Activated CD4-positive, alpha-beta memory T cell treated with anti-CD3 and anti-CD28 coated beads for 36 hours (primary cell): ENCODE measurements at regions not wholly inside any gene's neighbourhood (a gene's known extent, or its start where the extent isn't known, plus 50 kb on each side); places are given as distances from the start of the nearest gene placed in this dataset.

Source experiments
- CTCF ChIA-PET: fragments of 350-600 bp; sonication (Branson Sonifier 250); formaldehyde crosslinking; loops from one replicate; lab custom pipeline; 2021; ENCODE audit warnings: antibody characterized with exemption, inconsistent platforms; lab: Charles Lee
- POLR2A ChIA-PET: fragments of 350-600 bp; sonication (Branson Sonifier 250); formaldehyde crosslinking; loops from one replicate; lab custom pipeline; 2021; ENCODE audit warnings: antibody characterized with exemption; lab: Charles Lee
- DNase-seq: peaks from one replicate; pipeline ENCODE4 v3.0.0-alpha.2; 2020
- H3K27ac Mint-ChIP-seq: one replicate; pipeline ENCODE4 v1.8.0; 2021; ENCODE audit warnings: mixed read lengths
- H3K27me3 Mint-ChIP-seq: one replicate; pipeline ENCODE4 v1.8.0; 2021; ENCODE audit warnings: mixed read lengths
- H3K36me3 Mint-ChIP-seq: one replicate; pipeline ENCODE4 v1.8.0; 2021; ENCODE audit warnings: mixed read lengths
- H3K4me1 Mint-ChIP-seq: one replicate; pipeline ENCODE4 v1.8.0; 2021; ENCODE audit warnings: low read depth, mixed read lengths
- H3K4me3 Mint-ChIP-seq: one replicate; pipeline ENCODE4 v1.8.0; 2021; ENCODE audit warnings: mild to moderate bottlenecking, mixed read lengths
- H3K9me3 Mint-ChIP-seq: one replicate; pipeline ENCODE4 v1.8.0; 2021; ENCODE audit warnings: mixed read lengths
- intact Hi-C: fragments of 100-400 bp; cut with micrococcal nuclease; formaldehyde crosslinking; loops from one replicate; pipeline ENCODE4 v1.15.1; 2023

DNA sequence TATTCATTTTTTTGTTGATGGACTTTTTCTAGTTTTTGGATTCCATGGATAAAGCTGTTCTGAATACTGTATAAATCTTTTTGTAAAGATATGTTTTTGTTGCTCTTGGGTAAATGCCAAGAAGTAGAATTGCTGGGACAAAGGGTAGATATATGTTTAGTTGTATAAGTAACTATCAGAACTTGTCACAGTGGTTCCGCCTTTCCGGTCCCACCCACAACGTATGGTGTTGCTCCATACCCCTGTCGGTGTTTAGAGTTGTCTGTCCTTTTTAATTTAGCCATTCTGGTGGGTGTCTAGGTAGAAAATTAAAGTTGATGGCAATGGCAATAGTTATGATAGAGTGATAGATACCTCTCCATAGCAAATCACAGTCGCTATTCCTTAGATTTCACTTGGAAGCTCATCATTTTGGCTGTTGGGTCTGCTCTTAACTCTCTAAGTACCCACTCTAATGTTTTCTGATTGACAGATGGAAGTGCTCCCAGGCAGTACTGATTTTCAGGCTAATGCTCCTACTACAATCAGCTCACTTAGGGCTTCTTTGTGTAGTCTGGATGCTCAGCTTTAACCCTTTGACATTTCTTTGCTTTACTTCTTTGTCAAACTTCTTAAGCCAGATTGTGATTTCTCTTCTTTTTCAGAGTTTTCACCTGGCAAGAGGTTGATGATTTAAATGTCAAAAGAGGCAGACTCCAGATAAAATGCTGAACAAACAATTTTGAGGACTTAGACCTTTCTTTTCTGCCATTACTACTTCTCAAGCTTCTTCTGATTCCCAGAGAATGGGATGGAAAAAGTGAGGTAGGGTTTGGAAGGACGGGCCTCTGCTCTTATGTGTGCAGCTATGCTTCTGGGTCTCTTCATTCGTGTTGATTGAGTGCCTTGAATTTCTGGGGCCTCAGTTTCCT lies 156.4 kb downstream of the AQP4 start:
- Mint-ChIP-seq H3K4me1 (no peaks in the 10 kb centered on the region), H3K36me3 (no peaks in the 10 kb centered on the region), H3K9me3 (no peaks in the 10 kb centered on the region)

DNA sequence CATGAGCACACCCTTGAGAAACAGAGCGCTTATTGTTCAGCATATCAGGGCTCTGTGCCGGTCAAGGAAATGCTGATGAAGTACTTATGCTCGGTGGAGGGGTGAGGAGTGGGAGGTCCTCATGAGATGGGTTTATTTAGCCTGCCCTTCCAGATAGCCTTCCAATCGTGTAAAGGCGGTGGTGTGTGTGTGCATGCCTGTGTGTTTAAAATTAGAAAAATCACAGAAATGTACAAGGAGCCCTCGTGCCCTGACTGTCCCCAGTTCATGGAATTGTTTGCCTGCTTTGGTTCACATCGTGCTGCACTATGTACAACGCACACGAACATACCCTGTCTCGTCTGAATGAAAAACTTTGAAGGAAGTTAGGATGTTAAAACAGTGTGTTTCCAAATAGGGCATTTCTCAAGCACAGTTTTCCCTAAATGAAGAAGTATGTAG lies 158.6 kb downstream of the AQP4 start:
- no peak for DNase-seq
- H3K27ac Mint-ChIP-seq: no peak overlapping the region
- H3K27me3 Mint-ChIP-seq: no peaks in the 10 kb centered on the region
- no peak overlapping the region for H3K4me3 Mint-ChIP-seq
- no peaks in the 10 kb centered on the region for H3K9me3 Mint-ChIP-seq
- intact Hi-C loops: no loop called here
- no peaks in the 10 kb centered on the region for H3K36me3 Mint-ChIP-seq
- ChIA-PET CTCF (no interaction called here), POLR2A (no interaction called here)
- H3K4me1 Mint-ChIP-seq: no peaks in the 10 kb centered on the region

More for the DNA sequence above, 156.4 kb downstream of the AQP4 start:
- CTCF ChIA-PET: interaction anchor here (0.6 kb wide), 1 partner anchor 104 kb away, joined by 4 read pairs; no protein-coding TSS in a partner anchor
- POLR2A ChIA-PET: interaction anchor here (0.6 kb wide), 1 partner anchor 575 kb away, joined by 3 read pairs; no protein-coding TSS in a partner anchor
- intact Hi-C loops: no loop called here
- Mint-ChIP-seq H3K27me3 (no peaks in the 10 kb centered on the region), H3K27ac (no peak overlapping the region), H3K4me3 (no peak overlapping the region)
- no peak for DNase-seq

DNA sequence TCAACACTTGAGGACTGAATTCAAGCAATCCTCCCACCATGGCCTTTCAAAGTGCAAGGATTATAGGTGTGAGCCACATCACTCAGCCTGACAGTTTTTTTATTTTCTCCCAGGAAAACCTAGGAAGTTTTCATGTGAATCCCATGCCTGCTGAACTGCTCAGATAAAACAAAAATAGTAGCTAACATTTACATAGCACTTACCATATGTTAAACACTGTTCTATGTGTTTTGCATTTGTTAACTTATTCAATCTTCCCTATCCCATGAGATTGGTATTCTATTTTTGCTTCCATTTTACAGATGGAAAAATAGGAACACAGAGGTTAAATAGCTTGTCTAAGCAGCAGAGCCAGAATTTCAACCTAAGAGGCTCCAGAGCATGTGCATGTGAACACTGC lies 157.4 kb upstream of the KCTD1 start:
- no peak for DNase-seq
- H3K27me3 Mint-ChIP-seq: no peaks in the 10 kb centered on the region
- H3K9me3 Mint-ChIP-seq: no peaks in the 10 kb centered on the region
- no peak overlapping the region for H3K27ac Mint-ChIP-seq
- no peaks in the 10 kb centered on the region for H3K36me3 Mint-ChIP-seq
- ChIA-PET CTCF (no interaction called here), POLR2A (no interaction called here)
- intact Hi-C loops: no loop called here
- H3K4me3 Mint-ChIP-seq: no peak overlapping the region
- H3K4me1 Mint-ChIP-seq: no peaks in the 10 kb centered on the region

DNA sequence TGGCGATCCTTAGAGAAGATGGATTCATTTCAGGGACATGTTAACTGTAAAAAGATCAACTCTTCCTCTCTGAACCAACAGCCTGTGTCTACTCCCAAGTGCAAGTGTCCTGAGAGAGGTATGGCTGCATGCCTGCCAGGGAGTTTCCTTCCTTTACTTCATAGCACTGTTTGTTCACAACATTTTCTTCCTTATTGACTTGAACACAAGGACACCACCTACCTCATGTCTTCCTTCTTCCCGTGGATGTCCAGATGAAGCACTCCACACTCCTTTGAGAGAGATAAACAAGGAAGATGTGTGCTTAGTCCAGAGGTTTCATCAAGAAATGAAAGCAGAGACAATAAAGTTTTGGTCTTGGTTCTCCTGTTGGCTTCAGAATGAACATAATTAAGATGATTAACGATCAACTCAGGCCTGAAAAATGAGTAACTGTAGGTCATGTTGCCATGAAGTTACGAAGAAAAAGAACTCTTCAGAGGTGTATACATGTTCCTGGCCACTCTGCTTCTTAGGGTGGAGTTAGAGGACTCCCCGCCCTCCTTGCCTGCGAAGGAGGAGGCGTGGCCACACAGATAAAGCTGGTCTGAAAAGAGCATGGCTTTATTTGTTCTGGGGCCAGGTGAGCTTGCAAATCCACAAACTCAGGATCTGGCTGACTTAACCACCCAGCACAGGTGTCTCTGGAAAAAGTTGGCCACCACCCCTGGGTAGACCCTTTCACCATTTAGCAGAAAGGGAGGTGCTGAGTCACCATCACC lies 155.0 kb upstream of the KCTD1 start:
- H3K36me3 Mint-ChIP-seq: no peaks in the 10 kb centered on the region
- ChIA-PET POLR2A (no interaction called here), CTCF (no interaction called here)
- H3K4me3 Mint-ChIP-seq: no peak overlapping the region
- H3K4me1 Mint-ChIP-seq: no peaks in the 10 kb centered on the region
- no peaks in the 10 kb centered on the region for H3K27me3 Mint-ChIP-seq
- no peak overlapping the region for H3K27ac Mint-ChIP-seq
- no peaks in the 10 kb centered on the region for H3K9me3 Mint-ChIP-seq
- no peak for DNase-seq
- intact Hi-C loops: no loop called here

DNA sequence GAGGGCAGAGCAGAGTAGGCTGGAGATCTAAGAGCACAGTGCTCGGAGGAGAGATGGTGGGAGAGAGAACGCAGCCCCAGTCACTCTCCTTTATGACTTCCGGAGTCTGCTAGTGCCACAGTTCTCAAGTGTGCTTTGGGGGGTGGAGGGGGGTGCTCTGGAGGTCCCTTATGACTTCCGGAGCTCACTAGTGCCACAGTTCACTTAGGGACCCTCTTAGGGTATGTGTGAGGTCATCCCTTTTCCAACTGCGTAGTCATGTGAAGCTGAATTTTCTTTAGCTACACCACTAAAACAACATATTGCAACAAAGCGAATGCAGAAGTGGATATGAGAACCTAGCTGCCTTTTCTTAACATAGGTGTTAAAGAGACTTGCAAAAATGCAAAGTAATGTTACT lies 153.7 kb upstream of the KCTD1 start:
- intact Hi-C loops: no loop called here
- CTCF ChIA-PET: no interaction called here
- Mint-ChIP-seq H3K27ac (no peak overlapping the region), H3K36me3 (no peaks in the 10 kb centered on the region), H3K4me3 (no peak overlapping the region), H3K27me3 (peaks cover 2% of the 10 kb centered on the region), H3K4me1 (no peaks in the 10 kb centered on the region), H3K9me3 (no peaks in the 10 kb centered on the region)
- no peak for DNase-seq
- POLR2A ChIA-PET: no interaction called here

DNA sequence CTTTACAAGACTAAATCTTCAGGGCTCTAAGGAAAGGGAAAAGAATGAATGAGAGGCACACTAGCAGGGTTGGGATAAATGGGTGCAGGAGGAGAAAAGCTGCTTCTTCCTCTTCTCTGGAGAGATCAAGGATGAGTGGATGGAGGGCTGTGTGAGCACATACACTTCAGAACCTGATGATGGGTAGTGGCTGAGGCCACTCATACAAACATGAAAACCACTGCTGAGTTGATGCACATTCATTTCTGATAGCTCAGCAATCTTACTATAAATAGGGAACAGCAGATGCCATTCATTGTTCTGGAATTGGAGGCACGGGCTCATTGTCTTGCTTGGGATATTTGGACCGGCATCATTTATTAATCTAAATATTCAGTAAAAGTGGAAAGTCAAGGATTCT lies 152.4 kb upstream of the KCTD1 start:
- H3K36me3 Mint-ChIP-seq: no peaks in the 10 kb centered on the region
- DNase-seq: no peak
- H3K9me3 Mint-ChIP-seq: no peaks in the 10 kb centered on the region
- CTCF ChIA-PET: no interaction called here
- H3K27ac Mint-ChIP-seq: no peak overlapping the region
- peaks cover 2% of the 10 kb centered on the region for H3K27me3 Mint-ChIP-seq
- H3K4me1 Mint-ChIP-seq: no peaks in the 10 kb centered on the region
- POLR2A ChIA-PET: no interaction called here
- no peak overlapping the region for H3K4me3 Mint-ChIP-seq
- intact Hi-C loops: no loop called here

DNA sequence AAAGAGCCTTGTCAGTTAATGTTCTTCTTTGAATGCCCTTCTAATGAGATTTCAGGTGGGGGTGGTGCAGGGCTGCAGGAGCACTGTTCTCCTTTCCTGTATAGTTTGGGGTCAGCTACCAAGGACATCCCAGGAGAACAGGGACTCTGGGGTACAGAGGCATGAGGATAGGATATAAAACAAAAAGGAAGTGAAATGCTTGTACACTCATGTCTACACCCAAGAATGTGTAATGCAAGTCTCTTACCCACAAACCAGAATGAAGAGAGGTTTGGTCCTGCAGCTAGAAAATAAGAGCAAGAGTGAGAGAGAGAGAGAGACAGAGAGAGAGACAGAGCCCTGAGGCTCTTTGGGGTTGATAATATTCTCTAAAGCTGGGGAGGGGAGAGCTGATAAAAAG lies 151.8 kb upstream of the KCTD1 start:
- intact Hi-C loops: no loop called here
- Mint-ChIP-seq H3K27ac (no peak overlapping the region), H3K9me3 (no peaks in the 10 kb centered on the region), H3K4me3 (no peak overlapping the region), H3K4me1 (no peaks in the 10 kb centered on the region), H3K27me3 (peaks cover 2% of the 10 kb centered on the region), H3K36me3 (no peaks in the 10 kb centered on the region)
- DNase-seq: no peak
- ChIA-PET POLR2A (no interaction called here), CTCF (no interaction called here)

DNA sequence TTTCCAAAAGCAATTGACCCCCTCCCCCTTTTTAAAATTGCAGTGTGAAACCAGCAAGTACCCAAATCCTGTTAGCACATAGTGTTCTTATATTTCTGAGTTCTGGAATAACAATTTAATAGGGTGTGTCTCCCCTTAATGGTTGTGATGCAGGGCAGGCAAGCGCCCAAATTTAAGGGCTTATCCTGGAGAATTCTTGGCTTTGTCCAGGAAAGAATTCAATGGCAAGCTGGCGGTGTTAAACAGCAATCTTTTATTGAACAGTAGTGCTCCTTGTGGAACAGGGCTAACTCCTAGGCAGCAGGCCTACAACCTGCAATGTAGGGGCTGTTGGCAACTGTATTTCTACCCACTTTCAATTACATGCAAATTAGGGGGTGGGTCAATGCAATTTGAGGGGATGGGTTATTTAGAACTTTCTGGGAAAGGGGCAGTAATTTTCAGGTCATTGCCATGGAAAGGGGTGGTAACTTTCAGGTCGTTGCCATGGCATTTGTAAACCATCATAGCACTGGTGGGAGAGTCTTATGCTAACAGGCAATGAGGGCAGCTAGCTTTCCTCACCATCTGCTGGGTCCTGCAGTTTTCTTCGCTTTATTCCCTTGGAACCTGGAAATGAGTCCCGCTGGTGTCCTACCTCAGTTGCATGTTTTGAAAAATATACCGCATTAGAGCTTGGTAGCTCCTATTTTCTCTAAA lies 149.0 kb upstream of the KCTD1 start:
- no peak overlapping the region for H3K4me3 Mint-ChIP-seq
- POLR2A ChIA-PET: no interaction called here
- no peaks in the 10 kb centered on the region for H3K9me3 Mint-ChIP-seq
- no peak overlapping the region for H3K27ac Mint-ChIP-seq
- H3K27me3 Mint-ChIP-seq: peaks cover 2% of the 10 kb centered on the region
- CTCF ChIA-PET: no interaction called here
- no peaks in the 10 kb centered on the region for H3K4me1 Mint-ChIP-seq
- H3K36me3 Mint-ChIP-seq: no peaks in the 10 kb centered on the region
- intact Hi-C loops: no loop called here
- no peak for DNase-seq

DNA sequence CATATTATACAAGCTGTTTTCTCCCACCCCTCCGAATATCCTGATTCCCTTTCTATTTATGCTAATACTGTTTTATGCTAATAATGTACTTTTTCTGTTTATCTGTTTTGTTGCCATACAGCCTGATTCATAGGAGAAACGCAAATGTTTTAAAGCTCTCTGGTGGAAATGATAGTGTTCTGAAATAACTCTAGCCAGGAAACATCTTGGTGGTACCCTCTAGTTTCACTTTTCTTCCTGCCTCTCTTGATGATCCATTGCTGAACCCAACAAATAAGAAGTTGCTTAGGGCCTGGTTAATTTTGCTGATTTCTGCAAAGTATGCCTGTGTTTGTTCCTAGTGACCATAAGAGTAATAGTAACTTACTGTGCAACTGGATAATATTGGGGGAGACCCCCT lies 148.4 kb upstream of the KCTD1 start:
- ChIA-PET CTCF (no interaction called here), POLR2A (no interaction called here)
- intact Hi-C loops: no loop called here
- Mint-ChIP-seq H3K4me3 (no peak overlapping the region), H3K9me3 (no peaks in the 10 kb centered on the region), H3K27me3 (peaks cover 2% of the 10 kb centered on the region), H3K36me3 (no peaks in the 10 kb centered on the region), H3K27ac (no peak overlapping the region), H3K4me1 (no peaks in the 10 kb centered on the region)
- DNase-seq: no peak

DNA sequence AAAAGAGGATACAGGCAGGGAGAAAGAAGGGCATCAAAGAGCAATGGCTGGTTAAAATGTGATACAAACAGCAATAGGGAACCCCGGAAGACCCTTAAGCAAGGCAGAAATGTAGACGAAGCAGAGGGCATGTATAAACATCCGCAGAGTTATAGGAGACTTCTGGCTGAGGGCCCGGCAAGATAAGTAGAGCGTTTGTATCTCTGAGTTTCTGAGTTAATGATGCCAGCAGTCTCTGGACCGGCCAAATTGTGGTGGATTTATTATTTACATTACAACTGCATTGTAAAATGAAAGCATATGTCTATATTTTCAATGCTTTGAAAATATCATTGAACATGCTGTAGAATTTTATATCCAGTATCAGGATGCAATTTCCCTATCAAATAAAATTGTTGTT lies 148.0 kb upstream of the KCTD1 start:
- no peaks in the 10 kb centered on the region for H3K36me3 Mint-ChIP-seq
- H3K4me3 Mint-ChIP-seq: no peak overlapping the region
- no peaks in the 10 kb centered on the region for H3K9me3 Mint-ChIP-seq
- no peak overlapping the region for H3K27ac Mint-ChIP-seq
- intact Hi-C loops: no loop called here
- DNase-seq: no peak
- peaks cover 2% of the 10 kb centered on the region for H3K27me3 Mint-ChIP-seq
- CTCF ChIA-PET: no interaction called here
- POLR2A ChIA-PET: no interaction called here
- no peaks in the 10 kb centered on the region for H3K4me1 Mint-ChIP-seq

DNA sequence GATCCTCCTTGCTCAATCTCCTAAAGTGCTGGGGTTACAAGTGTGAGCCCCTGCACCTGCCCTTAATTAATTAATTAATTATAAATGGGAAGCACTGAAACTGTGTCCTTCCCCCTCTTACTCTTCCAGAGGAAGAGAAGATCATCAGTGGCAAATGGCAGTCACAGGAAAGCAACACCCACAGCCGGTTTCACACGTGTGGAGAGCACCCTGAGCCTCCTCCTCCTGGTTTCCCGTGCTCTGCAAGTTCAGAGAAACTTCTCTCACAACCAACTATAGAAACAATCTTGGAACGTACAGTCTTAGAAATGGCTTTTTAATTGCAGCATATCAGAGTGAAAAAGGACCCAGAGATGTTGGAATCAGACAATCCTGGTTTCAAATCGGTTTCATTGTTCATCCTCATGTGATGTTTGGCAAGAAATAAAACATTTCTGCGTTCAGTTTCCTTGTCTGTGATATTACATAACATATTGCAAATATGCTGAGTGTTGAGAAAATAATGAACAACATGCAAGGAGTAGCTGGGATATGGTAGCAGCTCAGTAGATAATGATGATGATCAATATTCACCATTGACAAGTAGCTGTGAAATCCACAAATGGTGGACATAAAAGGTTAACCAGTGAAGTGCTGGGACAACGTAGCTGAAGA lies 141.0 kb upstream of the KCTD1 start:
- Mint-ChIP-seq H3K4me3 (no peak overlapping the region), H3K9me3 (no peaks in the 10 kb centered on the region), H3K4me1 (no peaks in the 10 kb centered on the region), H3K27me3 (no peaks in the 10 kb centered on the region), H3K27ac (no peak overlapping the region), H3K36me3 (no peaks in the 10 kb centered on the region)
- CTCF ChIA-PET: no interaction called here
- intact Hi-C loops: no loop called here
- POLR2A ChIA-PET: no interaction called here
- DNase-seq: no peak

DNA sequence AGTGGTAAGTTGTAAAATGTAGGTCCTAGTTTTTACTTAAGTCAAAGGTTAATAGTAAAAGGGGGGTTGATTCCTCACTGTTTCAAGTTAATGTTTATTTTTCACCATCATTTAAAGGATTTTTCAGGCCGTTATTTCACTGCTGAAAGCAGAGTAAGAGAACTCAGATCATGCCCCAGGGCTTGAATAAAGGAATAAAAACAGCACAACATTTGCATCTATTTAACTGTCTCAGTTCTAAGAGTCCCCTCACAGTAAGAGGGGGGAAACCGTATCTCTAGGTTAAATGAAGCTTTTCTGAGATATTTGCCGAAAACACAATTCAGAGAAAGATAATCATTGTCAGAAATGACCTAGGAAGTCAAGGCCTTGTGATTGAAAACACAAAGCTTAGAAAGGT lies 138.2 kb upstream of the KCTD1 start:
- ChIA-PET CTCF (no interaction called here), POLR2A (no interaction called here)
- no peak overlapping the region for H3K27ac Mint-ChIP-seq
- H3K27me3 Mint-ChIP-seq: no peaks in the 10 kb centered on the region
- H3K36me3 Mint-ChIP-seq: no peaks in the 10 kb centered on the region
- no peaks in the 10 kb centered on the region for H3K4me1 Mint-ChIP-seq
- intact Hi-C loops: no loop called here
- DNase-seq: no peak
- no peaks in the 10 kb centered on the region for H3K9me3 Mint-ChIP-seq
- H3K4me3 Mint-ChIP-seq: no peak overlapping the region
